GM21786 (cell line): ENCODE measurements at regions not wholly inside any gene's neighbourhood (a gene's known extent, or its start where the extent isn't known, plus 50 kb on each side); places are given as distances from the start of the nearest gene placed in this dataset.

Experiments used
- ATAC-seq: cut with Tn5 transposase; IDR thresholded peaks from one replicate; pipeline ENCODE4 v1.9.1; 2021; ENCODE audit not compliant: unreplicated experiment

DNA sequence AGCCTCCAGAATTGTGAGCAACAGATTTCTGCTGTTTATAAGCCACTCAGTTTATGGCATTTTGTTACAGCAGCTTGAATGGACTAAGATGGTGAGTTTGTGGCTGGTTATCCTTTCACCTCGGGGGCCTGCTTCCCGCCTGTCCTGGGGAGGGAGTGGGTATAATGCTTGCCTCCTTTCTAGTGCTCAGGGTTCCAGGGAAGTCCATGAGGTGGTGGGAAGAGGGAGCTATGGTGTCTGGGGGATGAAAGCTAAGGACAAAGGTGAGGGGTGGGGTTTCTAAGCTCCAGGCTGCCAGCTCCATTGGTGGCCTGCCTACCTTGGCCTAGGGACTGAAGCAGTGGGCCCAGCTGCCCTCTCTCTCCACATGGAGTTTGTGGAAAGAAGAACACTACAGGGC lies 50.2 kb upstream of the SDK2 start:
- ATAC-seq, result no peak

DNA sequence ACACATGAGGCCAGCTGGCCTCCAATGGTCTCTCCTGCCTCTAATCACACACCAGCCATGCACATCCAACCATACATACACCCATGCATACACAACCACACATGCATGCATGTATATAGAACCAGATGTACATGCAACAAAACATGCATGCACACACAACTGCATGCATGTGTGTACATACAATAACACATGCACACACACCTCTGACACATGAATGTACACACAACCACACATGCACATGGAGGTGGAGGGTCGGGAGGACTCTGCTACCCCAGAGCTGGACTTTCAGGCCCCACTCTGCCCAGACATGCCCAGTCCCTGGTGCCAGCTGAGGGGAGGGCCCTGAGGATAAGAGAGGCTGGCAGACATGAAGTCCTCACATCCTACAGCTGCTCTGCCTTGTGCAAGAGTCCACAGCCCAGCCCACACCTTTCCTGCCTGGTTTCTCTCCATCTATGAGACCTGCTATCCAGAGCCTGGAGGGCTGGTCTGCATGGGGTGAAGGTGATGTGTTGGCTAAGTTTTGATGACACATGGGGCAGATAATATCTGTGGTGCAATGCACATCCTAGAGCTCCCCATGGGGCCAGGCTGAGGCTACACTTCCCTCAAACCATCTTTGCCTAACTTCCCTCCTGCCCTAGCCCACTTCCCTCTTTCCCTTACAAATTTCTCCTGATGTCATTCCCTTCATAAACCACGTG lies 50.9 kb upstream of the SDK2 start:
- no peak for ATAC-seq

- ATAC-seq, result no peak
Observed at GRCh38 chr17:73696251-73696650, 52.0 kb upstream of the SDK2 start.

GRCh38 chr17:73697872-73698271 lies 53.6 kb upstream of the SDK2 start:
- no peak for ATAC-seq

DNA sequence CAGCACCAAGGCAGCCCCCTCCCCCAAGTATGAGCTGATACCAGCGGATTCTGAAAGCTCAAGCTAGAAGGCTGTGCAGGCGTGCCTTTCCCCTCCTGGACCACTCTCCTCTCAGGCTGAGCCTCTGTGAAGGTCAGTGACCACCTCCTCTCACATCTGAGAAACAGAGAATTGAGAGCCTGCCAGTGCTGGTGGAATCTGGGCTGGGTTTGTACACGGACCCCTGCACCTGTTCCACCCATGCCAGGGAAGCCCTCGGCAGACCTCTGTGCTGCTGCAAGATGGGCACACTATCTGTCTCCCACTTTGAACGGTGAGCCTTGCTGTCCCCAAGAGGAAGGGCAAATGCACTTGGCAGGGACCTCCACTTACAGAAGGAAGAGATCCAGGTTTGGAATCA lies 54.7 kb upstream of the SDK2 start:
- no peak for ATAC-seq

- ATAC-seq, result no peak
Observed at GRCh38 chr17:73701701-73702100, 57.5 kb upstream of the SDK2 start.

DNA sequence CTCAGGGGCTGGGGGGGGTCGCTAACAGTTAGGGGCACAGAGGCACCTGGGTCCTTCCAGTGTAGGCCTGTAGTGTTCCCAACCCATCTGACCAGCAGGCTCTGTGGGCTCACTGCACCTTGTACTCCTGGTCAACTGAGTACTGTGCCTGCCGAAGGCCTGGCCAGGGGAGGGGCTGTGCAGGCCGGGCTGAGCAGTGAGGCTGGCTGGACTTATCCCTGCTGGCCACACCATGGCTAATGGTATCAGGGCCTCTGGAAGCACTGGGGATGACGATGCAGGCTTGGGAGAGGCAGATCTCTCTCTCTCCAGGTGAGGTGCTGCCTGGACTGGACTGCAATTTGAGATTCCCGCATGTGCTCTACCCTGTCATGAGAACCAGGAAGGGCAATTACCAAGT lies 58.9 kb upstream of the SDK2 start:
- no peak for ATAC-seq

DNA sequence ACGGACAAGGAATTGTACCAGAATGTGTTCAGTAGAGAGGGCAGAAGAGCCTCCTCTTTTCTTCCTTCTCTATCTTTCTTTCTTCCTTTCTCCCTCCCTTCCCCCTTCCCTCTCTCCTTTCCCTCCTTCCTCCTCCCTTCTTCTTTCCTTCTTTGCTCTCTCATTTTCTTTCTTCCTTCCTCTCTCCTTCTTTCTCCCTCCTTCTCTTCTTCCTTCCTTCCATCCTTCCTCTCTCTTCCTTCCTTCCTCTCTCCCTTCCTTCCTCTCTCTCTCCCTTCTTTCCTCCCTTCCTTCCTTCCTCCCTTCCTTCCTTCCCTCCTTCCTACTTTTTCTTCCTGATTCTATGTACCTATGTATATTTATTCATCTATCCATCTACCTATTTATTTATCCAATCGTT lies 59.7 kb upstream of the SDK2 start:
- no peak for ATAC-seq

GRCh38 chr17:73705594-73705993 lies 61.3 kb upstream of the SDK2 start:
- no peak for ATAC-seq

- ATAC-seq, result no peak
Observed at GRCh38 chr17:73706428-73706827, 62.2 kb upstream of the SDK2 start.

- ATAC-seq, result no peak
Observed at GRCh38 chr17:73706858-73707257, 62.6 kb upstream of the SDK2 start.

DNA sequence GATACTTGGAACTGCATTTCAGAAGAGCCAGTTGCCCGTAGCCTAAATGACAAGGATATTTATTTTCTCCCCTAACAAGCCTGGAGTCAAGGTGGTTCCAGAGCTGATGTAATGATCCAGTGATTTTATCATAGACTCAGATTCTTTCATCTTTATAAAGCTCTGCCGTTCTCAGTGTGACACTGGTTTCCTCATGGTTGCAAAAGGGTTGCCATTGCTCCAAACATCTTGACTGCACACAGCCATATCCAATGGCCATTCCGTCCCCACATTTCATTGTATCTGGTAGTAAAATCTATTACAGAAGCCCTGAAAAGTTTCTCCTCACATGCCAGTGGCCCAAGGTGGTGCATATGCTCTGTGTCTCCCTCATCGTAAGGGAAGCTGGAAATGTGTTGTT lies 63.1 kb upstream of the SDK2 start:
- ATAC-seq, result no peak

DNA sequence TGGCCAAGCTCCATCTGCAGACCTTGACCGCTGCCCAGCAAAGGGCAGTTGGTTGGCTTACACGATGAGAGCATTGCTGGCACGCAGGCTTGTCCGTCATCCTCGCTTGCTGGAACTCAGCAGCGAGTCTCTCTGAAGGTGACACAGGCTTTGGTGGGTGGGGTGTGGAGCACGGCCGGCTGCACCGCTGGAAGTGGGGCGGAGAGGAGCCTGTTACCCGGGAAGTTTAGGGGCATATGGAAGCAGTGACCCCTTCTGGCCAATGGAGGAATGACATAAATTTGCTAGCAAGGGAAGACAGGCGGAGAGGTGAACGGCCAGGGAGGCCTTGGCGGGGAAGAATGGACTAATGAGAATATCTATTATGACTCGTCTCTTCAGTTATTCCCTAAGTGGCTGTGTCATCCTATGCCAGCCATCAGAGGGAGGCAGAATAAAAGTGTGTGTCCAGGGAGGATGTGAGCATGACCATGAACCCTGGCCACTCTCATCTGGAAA lies 65.9 kb upstream of the SDK2 start:
- ATAC-seq, result no peak

GRCh38 chr17:73711184-73711583 lies 66.9 kb upstream of the SDK2 start:
- ATAC-seq, result peak; percentile 93

GRCh38 chr17:73711916-73712315 lies 67.7 kb upstream of the SDK2 start:
- ATAC-seq, result no peak

GRCh38 chr17:73713136-73713535 lies 68.9 kb upstream of the SDK2 start:
- no peak for ATAC-seq

DNA sequence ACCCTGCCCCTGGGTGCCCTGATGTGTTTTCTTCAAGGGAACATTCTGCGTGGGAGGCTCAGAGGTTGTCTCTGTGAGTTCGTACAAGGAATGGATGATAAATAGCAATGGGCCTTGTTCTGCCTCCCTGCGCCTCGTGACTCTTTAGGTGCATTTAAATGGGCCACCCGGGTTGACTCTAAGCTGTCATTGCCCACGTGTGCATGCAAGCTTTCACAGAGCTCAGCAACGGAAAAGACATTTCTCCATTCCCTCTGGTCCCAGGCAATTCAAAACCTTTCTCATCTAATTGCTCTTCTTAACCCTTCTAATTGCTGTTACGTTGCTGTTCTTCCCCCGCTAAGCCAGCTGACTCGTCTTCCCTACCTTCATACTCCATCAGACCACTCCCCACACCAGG lies 71.5 kb upstream of the SDK2 start:
- no peak for ATAC-seq

GRCh38 chr17:73717690-73718089 lies 73.4 kb upstream of the SDK2 start:
- ATAC-seq, result no peak

- ATAC-seq, result no peak
Observed at GRCh38 chr17:73718362-73718761, 74.1 kb upstream of the SDK2 start.

DNA sequence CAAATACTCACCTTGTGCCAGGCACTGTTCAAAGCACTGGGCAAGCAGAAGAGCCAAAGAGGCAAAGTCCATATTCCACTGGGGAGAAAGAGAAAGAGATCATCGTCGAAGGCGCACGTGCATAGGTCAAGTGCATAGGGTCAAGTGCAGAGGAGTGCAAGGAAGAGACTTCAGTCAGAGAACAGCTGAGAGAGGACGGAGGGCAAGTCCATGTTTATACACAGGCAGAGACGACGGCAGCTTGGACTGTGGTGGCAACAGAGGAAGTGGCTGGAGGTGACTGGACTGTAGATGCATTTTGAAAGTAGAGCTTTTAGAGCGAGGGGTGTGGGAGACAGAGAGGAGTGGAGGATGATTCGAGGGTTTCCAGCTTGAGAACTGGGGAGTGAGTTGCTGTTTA lies 74.7 kb upstream of the SDK2 start:
- no peak for ATAC-seq

GRCh38 chr17:73719588-73720071 lies 75.4 kb upstream of the SDK2 start:
- no peak for ATAC-seq

DNA sequence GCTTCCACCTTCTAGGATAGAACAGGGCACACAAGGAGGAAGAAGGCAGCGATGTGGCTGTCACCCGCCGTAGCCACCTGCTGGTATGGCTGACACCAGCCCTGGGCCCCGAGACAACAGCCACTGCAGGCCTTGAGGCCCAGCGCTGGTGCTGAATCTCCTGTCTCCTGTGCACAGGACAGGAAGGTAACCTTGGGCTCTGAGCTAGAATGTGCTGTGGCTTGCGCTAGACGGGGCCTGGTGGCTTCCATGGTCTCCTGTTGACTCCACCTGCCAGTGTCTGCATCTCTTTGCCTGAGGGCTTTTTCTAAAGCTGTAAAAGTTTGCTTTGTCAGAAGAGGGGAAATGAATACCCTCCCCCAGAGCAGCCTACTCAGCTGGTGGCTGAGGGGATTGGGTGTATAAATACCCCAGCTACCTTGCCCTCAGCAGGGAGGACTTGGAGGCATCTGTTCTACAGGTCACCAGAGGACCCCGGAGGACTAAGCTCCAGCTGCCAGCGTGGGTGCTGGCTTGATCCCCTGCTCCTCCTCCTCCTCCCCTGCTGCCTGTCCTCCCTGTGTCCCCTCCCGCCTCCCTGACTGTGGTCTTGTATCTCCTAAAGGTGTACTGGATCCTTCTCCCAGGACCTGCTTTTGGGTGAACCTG lies 76.1 kb upstream of the SDK2 start:
- no peak for ATAC-seq

DNA sequence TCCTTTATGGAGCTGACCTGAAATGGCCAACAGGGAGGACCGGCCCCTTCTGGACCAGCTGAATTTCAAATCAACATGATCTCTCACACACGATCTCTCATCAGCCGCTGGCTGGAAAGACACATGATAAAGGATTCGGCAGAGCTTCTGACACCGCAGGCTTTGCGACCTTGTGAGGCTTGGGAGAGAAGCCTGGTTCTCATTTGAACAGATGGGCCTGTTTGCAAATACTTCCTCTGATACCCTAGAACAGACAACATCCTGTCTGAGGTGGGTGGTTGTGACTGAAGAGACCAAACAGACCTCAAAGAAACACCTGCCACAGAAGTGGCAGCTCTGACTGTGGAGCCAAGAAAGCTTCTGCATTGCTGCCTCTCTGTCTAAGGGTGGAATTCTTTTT lies 77.9 kb upstream of the SDK2 start:
- ATAC-seq, result no peak
